ENCODE measurements at regions not wholly inside any gene's neighbourhood (a gene's known extent, or its start where the extent isn't known, plus 50 kb on each side); places are given as distances from the start of the nearest gene placed in this dataset.

DNA sequence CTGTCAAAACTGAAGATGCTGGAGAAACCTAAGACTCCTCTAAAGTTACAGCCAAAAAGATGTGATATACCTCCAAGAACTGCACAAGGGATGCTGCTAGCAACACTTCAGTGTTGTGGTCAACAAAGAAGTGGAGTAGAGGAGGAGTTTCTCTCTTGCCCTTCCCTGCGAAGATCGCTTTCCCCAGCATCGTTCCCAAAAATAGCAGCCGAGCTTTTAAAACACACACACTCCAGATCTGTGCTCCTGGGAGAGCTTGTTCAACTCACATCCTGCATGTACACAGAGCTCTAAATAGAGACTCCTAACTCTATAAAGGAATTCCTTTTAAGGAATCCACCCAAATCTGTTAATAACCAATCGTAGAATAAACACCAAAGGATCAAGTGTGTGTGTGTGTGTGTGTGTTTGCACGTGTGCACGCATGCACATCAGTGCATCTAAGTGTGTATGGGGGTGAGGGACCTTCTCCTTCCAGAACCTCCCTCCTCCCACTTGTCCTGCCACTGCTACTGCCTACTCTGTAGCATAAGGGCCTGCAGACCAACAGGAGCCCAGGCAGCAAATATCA lies 58.5 kb downstream of the PSMG1 start:
- Histone ChIP-seq H3K4me3 (ENCODE audit: low read depth, low read length) (no peak overlapping the region), H3K27ac (ENCODE audit: extremely low read depth, low read depth, low read length) (no peak overlapping the region), H3K36me3 (ENCODE audit: control insufficient read depth in 2 of 2, insufficient read depth in 1 of 2, low read length in 2 of 2) (no peaks in the 10 kb centered on the region), H3K4me1 (ENCODE audit: control insufficient read depth, insufficient read depth, low read length) (no peaks in the 10 kb centered on the region), H3K9me3 (ENCODE audit: control insufficient read depth, insufficient read depth, low read depth, low read length) (no peaks in the 10 kb centered on the region)
- CTCF ChIA-PET, result interaction anchor here (1.0 kb wide), 1 partner anchor 12 kb away, joined by 3 read pairs; no protein-coding TSS in a partner anchor
- POLR2A ChIA-PET, result no interaction called here
- no peak for TF ChIP-seq ZNF280D (tag by site-specific recombination; IDR thresholded peaks at IDR 0.05)
- TF ChIP-seq ZNF660 (tag by site-specific recombination; IDR thresholded peaks at IDR 0.05), result no peak
- no peak for TF ChIP-seq ZNF664 (tag by site-specific recombination; IDR thresholded peaks at IDR 0.05)
- TF ChIP-seq, protein P1, sequence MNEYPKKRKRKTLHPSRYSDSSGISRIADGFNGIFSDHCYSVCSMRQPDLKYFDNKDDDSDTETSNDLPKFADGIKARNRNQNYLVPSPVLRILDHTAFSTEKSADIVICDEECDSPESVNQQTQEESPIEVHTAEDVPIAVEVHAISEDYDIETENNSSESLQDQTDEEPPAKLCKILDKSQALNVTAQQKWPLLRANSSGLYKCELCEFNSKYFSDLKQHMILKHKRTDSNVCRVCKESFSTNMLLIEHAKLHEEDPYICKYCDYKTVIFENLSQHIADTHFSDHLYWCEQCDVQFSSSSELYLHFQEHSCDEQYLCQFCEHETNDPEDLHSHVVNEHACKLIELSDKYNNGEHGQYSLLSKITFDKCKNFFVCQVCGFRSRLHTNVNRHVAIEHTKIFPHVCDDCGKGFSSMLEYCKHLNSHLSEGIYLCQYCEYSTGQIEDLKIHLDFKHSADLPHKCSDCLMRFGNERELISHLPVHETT (tag by site-specific recombination; IDR thresholded peaks at IDR 0.05), result no peak
- TF ChIP-seq SETDB1 (IDR thresholded peaks at IDR 0.05; ENCODE audit: insufficient read length, low read length), result no peak
- no peak for TF ChIP-seq PRDM10 (tag by site-specific recombination; IDR thresholded peaks at IDR 0.05)
- TF ChIP-seq ZSCAN23 (tag by site-specific recombination; IDR thresholded peaks at IDR 0.05), result no peak
- TF ChIP-seq ZNF626 (tag by site-specific recombination; IDR thresholded peaks at IDR 0.05), result no peak

DNA sequence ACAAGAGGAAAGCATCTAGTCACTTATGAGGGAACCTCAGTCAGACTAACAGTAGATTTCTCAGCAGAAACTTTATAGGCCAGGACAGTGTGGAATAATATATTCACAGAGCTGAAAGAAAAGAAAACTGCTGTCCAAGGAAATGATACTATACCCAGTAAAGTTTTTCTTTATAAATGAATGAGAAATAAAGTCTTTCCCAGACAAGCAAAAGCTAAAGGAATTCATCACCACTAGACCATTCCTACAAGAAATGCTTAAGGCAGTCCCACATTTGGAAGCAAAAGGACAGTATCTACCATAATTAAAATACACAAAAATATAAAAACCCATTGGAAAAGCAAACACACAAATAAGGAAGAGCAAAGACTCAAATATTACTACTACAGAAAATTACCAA lies 59.9 kb downstream of the PSMG1 start:
- ChIA-PET CTCF (interaction anchor here (0.6 to 1.4 kb wide), 6 partner anchors 8 to 709 kb away, joined by 3 to 7 read pairs (median 4); no protein-coding TSS in a partner anchor), POLR2A (no interaction called here)
- Histone ChIP-seq H3K36me3 (ENCODE audit: control insufficient read depth in 2 of 2, insufficient read depth in 1 of 2, low read length in 2 of 2) (no peaks in the 10 kb centered on the region), H3K4me1 (ENCODE audit: control insufficient read depth, insufficient read depth, low read length) (no peaks in the 10 kb centered on the region), H3K27ac (ENCODE audit: extremely low read depth, low read depth, low read length) (no peak overlapping the region), H3K4me3 (ENCODE audit: low read depth, low read length) (no peak overlapping the region), H3K9me3 (ENCODE audit: control insufficient read depth, insufficient read depth, low read depth, low read length) (no peaks in the 10 kb centered on the region)
- TF ChIP-seq ZNF433 (tag by site-specific recombination; IDR thresholded peaks at IDR 0.05; ENCODE audit: low read depth) (no peak), ZNF274 (IDR thresholded peaks at IDR 0.05; ENCODE audit: low read length) (no peak), ZNF274 (tag by site-specific recombination; IDR thresholded peaks at IDR 0.05; ENCODE audit: borderline replicate concordance) (no peak), MZF1 (tag by site-specific recombination; IDR thresholded peaks at IDR 0.05; ENCODE audit: borderline replicate concordance) (no peak), ZNF621 (tag by site-specific recombination; IDR thresholded peaks at IDR 0.05) (no peak), ZNF280D (tag by site-specific recombination; IDR thresholded peaks at IDR 0.05) (no peak), OVOL3 (tag by site-specific recombination; IDR thresholded peaks at IDR 0.05) (no peak), SETDB1 (IDR thresholded peaks at IDR 0.05; ENCODE audit: insufficient read length, low read length) (peak; percentile 89), ZNF202 (tag by site-specific recombination; IDR thresholded peaks at IDR 0.05; ENCODE audit: borderline replicate concordance) (no peak)
